Fibroblast of lung (primary cell): ENCODE measurements at regions not wholly inside any gene's neighbourhood (a gene's known extent, or its start where the extent isn't known, plus 50 kb on each side); places are given as distances from the start of the nearest gene placed in this dataset.
A peak's percentile ranks its signal among the peaks of the same experiment; 100 is the strongest.

ENCODE experiments used
- DNase-seq, 2 donors: peaks; one replicate each; pipeline versions ENCODE4 v3.0.0 to v3.0.0-alpha.2; 2010; ENCODE audit warnings: low read depth in 2 of 2
- H2AFZ ChIP-seq: 2 replicates; pipeline ENCODE4 v1.5.1; 2012; ENCODE audit warnings: low read length, control low read depth, inconsistent platforms
- H3K27ac ChIP-seq: 2 replicates; pipeline ENCODE4 v1.5.1; 2011; ENCODE audit warnings: low read length, control low read depth; ENCODE audit not compliant: insufficient read depth
- H3K27me3 ChIP-seq: 2 replicates; pipeline ENCODE4 v1.5.1; 2011; ENCODE audit warnings: mild to moderate bottlenecking, low read length; ENCODE audit not compliant: control insufficient read depth, insufficient read depth
- H3K36me3 ChIP-seq: 2 replicates; pipeline ENCODE4 v1.5.1; 2011; ENCODE audit warnings: low read length; ENCODE audit not compliant: control insufficient read depth, insufficient read depth
- H3K4me1 ChIP-seq: 2 replicates; pipeline ENCODE4 v1.5.1; 2011; ENCODE audit warnings: low read length; ENCODE audit not compliant: control insufficient read depth, insufficient read depth; ENCODE audit errors: extremely low read depth
- H3K4me2 ChIP-seq: 2 replicates; pipeline ENCODE4 v1.5.1; 2011; ENCODE audit warnings: low read length, control low read depth; ENCODE audit not compliant: insufficient read depth; ENCODE audit errors: extremely low read depth
- H3K4me3 ChIP-seq, 4 experiments: fragments of 200-600 bp in 1 of 4; sonication (generic) in 1 of 4; replicated peaks in 1 of 4; 2 replicates each; pipeline ENCODE4 v1.5.1; 2011 to 2016; ENCODE audit warnings: low read length in 4 of 4, low read depth in 3 of 4, mild to moderate bottlenecking in 3 of 4, control low read depth in 2 of 4, inconsistent platforms in 1 of 4, mixed read lengths in 1 of 4; ENCODE audit not compliant: insufficient read depth in 1 of 4; ENCODE audit errors: control extremely low read depth in 1 of 4
- H3K79me2 ChIP-seq: 2 replicates; pipeline ENCODE4 v1.5.1; 2012; ENCODE audit warnings: mild to moderate bottlenecking, low read length, inconsistent platforms; ENCODE audit not compliant: control insufficient read depth, insufficient read depth
- H3K9ac ChIP-seq: 2 replicates; pipeline ENCODE4 v1.5.1; 2011; ENCODE audit warnings: mild to moderate bottlenecking, low read length, control low read depth; ENCODE audit not compliant: insufficient read depth
- H3K9me3 ChIP-seq: 2 replicates; pipeline ENCODE4 v1.5.1; 2012; ENCODE audit warnings: low read depth, low read length; ENCODE audit not compliant: control insufficient read depth, insufficient read depth
- H4K20me1 ChIP-seq: 2 replicates; pipeline ENCODE4 v1.5.1; 2011; ENCODE audit warnings: low read length; ENCODE audit not compliant: control insufficient read depth, insufficient read depth; ENCODE audit errors: extremely low read depth
- CTCF ChIP-seq, 2 donors: IDR thresholded peaks in 1 of 2; conservative IDR thresholded peaks in 1 of 2; 1 replicate in 1 of 2; 2 replicates in 1 of 2; pipeline ENCODE4 v1.5.1; 2011 to 2012; ENCODE audit warnings: low read length in 2 of 2, control low read depth in 1 of 2, inconsistent platforms in 1 of 2, low read depth in 1 of 2, mild to moderate bottlenecking in 1 of 2
- EZH2 ChIP-seq: IDR thresholded peaks from 2 replicates; pipeline ENCODE4 v1.5.1; 2012; ENCODE audit warnings: low read length, control low read depth, mild to moderate bottlenecking; ENCODE audit errors: missing control alignments

- Histone ChIP-seq H3K27me3 (no peaks in the 10 kb centered on the region), H3K36me3 (no peaks in the 10 kb centered on the region)
Observed at GRCh38 chr4:138941037-138941436, 74.5 kb upstream of the NOCT start.

GRCh38 chr4:138939960-138940359, 75.6 kb upstream of the NOCT start:
- Histone ChIP-seq H3K27me3 (no peaks in the 10 kb centered on the region), H3K9me3 (no peaks in the 10 kb centered on the region), H3K9ac (no peak overlapping the region), H2AFZ (no peak overlapping the region), H3K36me3 (no peaks in the 10 kb centered on the region), H3K79me2 (no peaks in the 10 kb centered on the region), H3K4me2 (no peak overlapping the region), H3K4me3 (no peak overlapping the region), H4K20me1 (no peaks in the 10 kb centered on the region), H3K27ac (no peak overlapping the region), H3K4me1 (no peaks in the 10 kb centered on the region)
- TF ChIP-seq EZH2: no peak
- no peak for TF ChIP-seq CTCF (conservative IDR thresholded peaks at IDR 0.05 in 1 of 2, IDR thresholded peaks at IDR 0.05 in 1 of 2; ENCODE audit: low read depth in 1 of 2, low read length in 2 of 2)
- DNase-seq: no peak

More at GRCh38 chr4:138941037-138941436, 74.5 kb upstream of the NOCT start:
- Histone ChIP-seq H3K4me2 (no peak overlapping the region), H3K9ac (no peak overlapping the region), H3K4me1 (no peaks in the 10 kb centered on the region), H2AFZ (no peak overlapping the region), H4K20me1 (no peaks in the 10 kb centered on the region), H3K4me3 (no peak overlapping the region), H3K27ac (no peak overlapping the region), H3K9me3 (no peaks in the 10 kb centered on the region), H3K79me2 (no peaks in the 10 kb centered on the region)
- no peak for TF ChIP-seq CTCF (conservative IDR thresholded peaks at IDR 0.05 in 1 of 2, IDR thresholded peaks at IDR 0.05 in 1 of 2; ENCODE audit: low read depth in 1 of 2, low read length in 2 of 2)
- no peak for TF ChIP-seq EZH2
- DNase-seq: no peak

GRCh38 chr4:138938366-138938690, 77.3 kb upstream of the NOCT start:
- H2AFZ ChIP-seq: no peak overlapping the region
- DNase-seq: peak; percentile 54 to 72
- no peak overlapping the region for H3K9ac ChIP-seq
- H3K79me2 ChIP-seq: no peaks in the 10 kb centered on the region
- H3K27me3 ChIP-seq: no peaks in the 10 kb centered on the region
- no peaks in the 10 kb centered on the region for H3K9me3 ChIP-seq
- TF ChIP-seq CTCF (conservative IDR thresholded peaks at IDR 0.05 in 1 of 2, IDR thresholded peaks at IDR 0.05 in 1 of 2; ENCODE audit: low read depth in 1 of 2, low read length in 2 of 2): peak; percentile 40 to 53
- no peak for TF ChIP-seq EZH2
- H3K4me2 ChIP-seq: peak overlapping the region; percentile 45
- no peaks in the 10 kb centered on the region for H3K36me3 ChIP-seq
- no peaks in the 10 kb centered on the region for H4K20me1 ChIP-seq
- no peaks in the 10 kb centered on the region for H3K4me1 ChIP-seq
- no peak overlapping the region for H3K4me3 ChIP-seq
- no peak overlapping the region for H3K27ac ChIP-seq
